Liver (tissue), 8 donors: ENCODE measurements at regions not wholly inside any gene's neighbourhood (a gene's known extent, or its start where the extent isn't known, plus 50 kb on each side); places are given as distances from the start of the nearest gene placed in this dataset.

Source experiments
- DNase-seq: peaks from one replicate; pipeline ENCODE4 v3.0.0-alpha.2; 2017; ENCODE audit warnings: low spot score
- H3K27ac ChIP-seq, 2 donors: one replicate each; pipeline ENCODE4 v1.7.0; 2013; ENCODE audit warnings: inconsistent platforms in 2 of 2, low read length in 2 of 2, control low read depth in 1 of 2, low read depth in 1 of 2, mild to moderate bottlenecking in 1 of 2
- H3K27me3 ChIP-seq, 4 donors: one replicate each; pipeline versions ENCODE4 v1.6.1 to v1.7.0; 2013; ENCODE audit warnings: low read length in 3 of 4, inconsistent platforms in 1 of 4, mild to moderate bottlenecking in 1 of 4, moderate library complexity in 1 of 4; ENCODE audit not compliant: control insufficient read depth in 4 of 4, insufficient read depth in 4 of 4
- H3K36me3 ChIP-seq, 4 donors: one replicate each; pipeline versions ENCODE4 v1.6.1 to v1.7.0; 2013; ENCODE audit warnings: low read length in 3 of 4, mild to moderate bottlenecking in 3 of 4, low read depth in 1 of 4, moderate library complexity in 1 of 4; ENCODE audit not compliant: control insufficient read depth in 4 of 4, insufficient read depth in 3 of 4
- H3K4me1 ChIP-seq, 4 donors: one replicate each; pipeline versions ENCODE4 v1.6.1 to v1.7.0; 2013; ENCODE audit warnings: low read length in 3 of 4, mild to moderate bottlenecking in 3 of 4, moderate library complexity in 1 of 4; ENCODE audit not compliant: control insufficient read depth in 4 of 4, insufficient read depth in 4 of 4
- H3K4me3 ChIP-seq, 3 donors: one replicate each; pipeline versions ENCODE4 v1.6.1 to v1.7.0; 2013; ENCODE audit warnings: low read length in 3 of 3, control low read depth in 1 of 3, low read depth in 1 of 3, mild to moderate bottlenecking in 1 of 3
- H3K9ac ChIP-seq, 2 donors: one replicate each; pipeline ENCODE4 v1.7.0; 2013; ENCODE audit warnings: low read length in 2 of 2, mild to moderate bottlenecking in 2 of 2, moderate library complexity in 2 of 2, control low read depth in 1 of 2, low read depth in 1 of 2
- H3K9me3 ChIP-seq, 4 donors: one replicate each; pipeline versions ENCODE4 v1.6.1 to v1.7.0; 2013; ENCODE audit warnings: low read length in 3 of 4; ENCODE audit not compliant: control insufficient read depth in 4 of 4
- ATF3 ChIP-seq: IDR thresholded peaks from 2 replicates; pipeline ENCODE4 v1.6.1; 2016; ENCODE audit warnings: antibody characterized with exemption
- EGR1 ChIP-seq, 2 donors: IDR thresholded peaks; 2 replicates each; pipeline ENCODE4 v1.6.1; 2016 to 2018; ENCODE audit warnings: antibody characterized with exemption in 2 of 2, low read depth in 2 of 2
- FOXA1 ChIP-seq: IDR thresholded peaks from 2 replicates; pipeline ENCODE4 v1.6.1; 2016; ENCODE audit warnings: antibody characterized with exemption
- FOXA2 ChIP-seq: IDR thresholded peaks from 2 replicates; pipeline ENCODE4 v1.6.1; 2016; ENCODE audit warnings: antibody characterized with exemption
- GABPA ChIP-seq, 2 donors: IDR thresholded peaks in 1 of 2; conservative IDR thresholded peaks in 1 of 2; 2 replicates each; pipeline ENCODE4 v1.6.1; 2016; ENCODE audit warnings: antibody characterized with exemption in 2 of 2, mild to moderate bottlenecking in 1 of 2, moderate library complexity in 1 of 2
- HNF4A ChIP-seq, 2 donors: conservative IDR thresholded peaks; 2 replicates each; pipeline ENCODE4 v1.6.1; 2016; ENCODE audit warnings: antibody characterized with exemption in 2 of 2, mild to moderate bottlenecking in 2 of 2
- HNF4G ChIP-seq: IDR thresholded peaks from 2 replicates; pipeline ENCODE4 v1.6.1; 2016; ENCODE audit warnings: antibody characterized with exemption
- JUND ChIP-seq, 2 donors: IDR thresholded peaks; 2 replicates each; pipeline ENCODE4 v1.6.1; 2016; ENCODE audit warnings: antibody characterized with exemption in 2 of 2
- NR2F2 ChIP-seq: IDR thresholded peaks from 2 replicates; pipeline ENCODE4 v1.6.1; 2016; ENCODE audit warnings: antibody characterized with exemption
- RAD21 ChIP-seq, 2 donors: IDR thresholded peaks; 2 replicates each; pipeline ENCODE4 v1.6.1; 2016; ENCODE audit warnings: antibody characterized with exemption in 2 of 2, mild to moderate bottlenecking in 2 of 2
- RXRA ChIP-seq, 2 donors: IDR thresholded peaks; 2 replicates each; pipeline ENCODE4 v1.6.1; 2017 to 2018; ENCODE audit warnings: antibody characterized with exemption in 2 of 2, mild to moderate bottlenecking in 1 of 2
- SP1 ChIP-seq: IDR thresholded peaks from 2 replicates; pipeline ENCODE4 v1.6.1; 2018; ENCODE audit warnings: antibody characterized with exemption, mild to moderate bottlenecking
- TAF1 ChIP-seq: conservative IDR thresholded peaks from 2 replicates; pipeline ENCODE4 v1.6.1; 2016; ENCODE audit warnings: antibody characterized with exemption, mild to moderate bottlenecking
- YY1 ChIP-seq: IDR thresholded peaks from 2 replicates; pipeline ENCODE4 v1.6.1; 2016; ENCODE audit warnings: antibody characterized with exemption, mild to moderate bottlenecking
- ZBTB33 ChIP-seq: IDR thresholded peaks from 2 replicates; pipeline ENCODE4 v1.6.1; 2016; ENCODE audit warnings: antibody characterized with exemption
- WGBS: extraction: QIAGEN DNeasy Blood & Tissue Kit; methylation state at CpG from one replicate; pipeline ENCODE4 v1.1.7; 2013; 5-methylcytosine and 5-hydroxymethylcytosine counted together
- TF ChIP-seq, protein P1 (sequence below): fragments of 150-350 bp; IDR thresholded peaks from 2 replicates; pipeline ENCODE4 v1.5.1; 2017; ENCODE audit warnings: improper control_type of control experiment, low read depth, low read length; ENCODE audit not compliant: missing input control
- TF ChIP-seq, protein P2 (sequence below): IDR thresholded peaks from 2 replicates; pipeline ENCODE4 v1.6.1; 2016; ENCODE audit warnings: antibody characterized with exemption, mild to moderate bottlenecking
- TF ChIP-seq, protein P3 (sequence below): IDR thresholded peaks from 2 replicates; pipeline ENCODE4 v1.6.1; 2016; ENCODE audit warnings: antibody characterized with exemption
- donor health status: healthy.
- donor health status: healthy.
- donor health status: healthy.
- donor health status: healthy.
- donor health status: healthy.

DNA sequence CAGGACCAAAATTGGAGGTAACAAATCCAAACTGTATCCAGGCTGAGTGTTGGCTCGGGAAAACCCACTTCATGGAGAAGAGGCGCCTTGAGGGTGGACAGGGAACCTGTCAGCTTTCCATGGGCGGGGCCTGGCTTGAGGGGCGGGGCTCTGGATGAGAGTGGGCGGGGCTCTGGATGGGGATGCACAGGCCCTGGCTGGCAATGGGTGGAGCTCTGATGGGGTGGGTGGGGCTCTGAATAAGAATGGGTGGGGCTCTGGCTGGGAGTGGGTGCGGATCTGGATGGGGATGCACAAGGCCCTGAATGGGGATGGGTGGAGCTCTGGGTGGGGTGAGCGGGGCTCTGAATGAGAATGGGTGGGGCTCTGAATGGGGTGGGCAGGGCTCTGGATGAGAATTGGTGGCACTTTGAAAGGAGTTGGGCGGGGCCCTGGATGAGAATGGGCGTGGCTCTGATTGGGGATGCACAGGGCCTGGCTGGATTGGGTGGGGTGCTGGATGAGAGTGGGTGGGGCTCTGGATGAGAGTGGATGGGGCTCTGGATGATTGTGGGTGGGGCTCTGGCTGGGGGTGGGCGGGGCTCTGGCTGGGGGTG, 96.6 kb upstream of the NPTX2 start:
- no peak for DNase-seq
- H3K27me3 ChIP-seq, result no peaks in the 10 kb centered on the region
- H3K4me1 ChIP-seq, result no peaks in the 10 kb centered on the region
- H3K36me3 ChIP-seq, result no peaks in the 10 kb centered on the region
- 79% methylated on average over 10 of the region's 10 CpGs for WGBS
- H3K27ac ChIP-seq, result no peak overlapping the region
- TF ChIP-seq YY1 (no peak), SP1 (no peak), ZBTB33 (no peak), RAD21 (IDR thresholded peaks at IDR 0.05) (no peak), HNF4A (conservative IDR thresholded peaks at IDR 0.05) (no peak), HNF4G (no peak), NR2F2 (no peak), ATF3 (no peak), FOXA2 (no peak), RXRA (IDR thresholded peaks at IDR 0.05) (no peak), GABPA (IDR thresholded peaks at IDR 0.05 in 1 of 2, conservative IDR thresholded peaks at IDR 0.05 in 1 of 2) (no peak), TAF1 (no peak), FOXA1 (no peak), EGR1 (IDR thresholded peaks at IDR 0.05; ENCODE audit: low read depth in 2 of 2) (no peak), JUND (IDR thresholded peaks at IDR 0.05) (no peak)
- TF ChIP-seq, protein P1, sequence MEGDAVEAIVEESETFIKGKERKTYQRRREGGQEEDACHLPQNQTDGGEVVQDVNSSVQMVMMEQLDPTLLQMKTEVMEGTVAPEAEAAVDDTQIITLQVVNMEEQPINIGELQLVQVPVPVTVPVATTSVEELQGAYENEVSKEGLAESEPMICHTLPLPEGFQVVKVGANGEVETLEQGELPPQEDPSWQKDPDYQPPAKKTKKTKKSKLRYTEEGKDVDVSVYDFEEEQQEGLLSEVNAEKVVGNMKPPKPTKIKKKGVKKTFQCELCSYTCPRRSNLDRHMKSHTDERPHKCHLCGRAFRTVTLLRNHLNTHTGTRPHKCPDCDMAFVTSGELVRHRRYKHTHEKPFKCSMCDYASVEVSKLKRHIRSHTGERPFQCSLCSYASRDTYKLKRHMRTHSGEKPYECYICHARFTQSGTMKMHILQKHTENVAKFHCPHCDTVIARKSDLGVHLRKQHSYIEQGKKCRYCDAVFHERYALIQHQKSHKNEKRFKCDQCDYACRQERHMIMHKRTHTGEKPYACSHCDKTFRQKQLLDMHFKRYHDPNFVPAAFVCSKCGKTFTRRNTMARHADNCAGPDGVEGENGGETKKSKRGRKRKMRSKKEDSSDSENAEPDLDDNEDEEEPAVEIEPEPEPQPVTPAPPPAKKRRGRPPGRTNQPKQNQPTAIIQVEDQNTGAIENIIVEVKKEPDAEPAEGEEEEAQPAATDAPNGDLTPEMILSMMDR, result no peak
- TF ChIP-seq, protein P2, sequence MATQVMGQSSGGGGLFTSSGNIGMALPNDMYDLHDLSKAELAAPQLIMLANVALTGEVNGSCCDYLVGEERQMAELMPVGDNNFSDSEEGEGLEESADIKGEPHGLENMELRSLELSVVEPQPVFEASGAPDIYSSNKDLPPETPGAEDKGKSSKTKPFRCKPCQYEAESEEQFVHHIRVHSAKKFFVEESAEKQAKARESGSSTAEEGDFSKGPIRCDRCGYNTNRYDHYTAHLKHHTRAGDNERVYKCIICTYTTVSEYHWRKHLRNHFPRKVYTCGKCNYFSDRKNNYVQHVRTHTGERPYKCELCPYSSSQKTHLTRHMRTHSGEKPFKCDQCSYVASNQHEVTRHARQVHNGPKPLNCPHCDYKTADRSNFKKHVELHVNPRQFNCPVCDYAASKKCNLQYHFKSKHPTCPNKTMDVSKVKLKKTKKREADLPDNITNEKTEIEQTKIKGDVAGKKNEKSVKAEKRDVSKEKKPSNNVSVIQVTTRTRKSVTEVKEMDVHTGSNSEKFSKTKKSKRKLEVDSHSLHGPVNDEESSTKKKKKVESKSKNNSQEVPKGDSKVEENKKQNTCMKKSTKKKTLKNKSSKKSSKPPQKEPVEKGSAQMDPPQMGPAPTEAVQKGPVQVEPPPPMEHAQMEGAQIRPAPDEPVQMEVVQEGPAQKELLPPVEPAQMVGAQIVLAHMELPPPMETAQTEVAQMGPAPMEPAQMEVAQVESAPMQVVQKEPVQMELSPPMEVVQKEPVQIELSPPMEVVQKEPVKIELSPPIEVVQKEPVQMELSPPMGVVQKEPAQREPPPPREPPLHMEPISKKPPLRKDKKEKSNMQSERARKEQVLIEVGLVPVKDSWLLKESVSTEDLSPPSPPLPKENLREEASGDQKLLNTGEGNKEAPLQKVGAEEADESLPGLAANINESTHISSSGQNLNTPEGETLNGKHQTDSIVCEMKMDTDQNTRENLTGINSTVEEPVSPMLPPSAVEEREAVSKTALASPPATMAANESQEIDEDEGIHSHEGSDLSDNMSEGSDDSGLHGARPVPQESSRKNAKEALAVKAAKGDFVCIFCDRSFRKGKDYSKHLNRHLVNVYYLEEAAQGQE, result no peak
- TF ChIP-seq, protein P3, sequence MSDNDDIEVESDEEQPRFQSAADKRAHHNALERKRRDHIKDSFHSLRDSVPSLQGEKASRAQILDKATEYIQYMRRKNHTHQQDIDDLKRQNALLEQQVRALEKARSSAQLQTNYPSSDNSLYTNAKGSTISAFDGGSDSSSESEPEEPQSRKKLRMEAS, result no peak
- H3K4me3 ChIP-seq, result no peak overlapping the region
- peaks cover 0 to 2% (median 0%) of the 10 kb centered on the region in 4 donors for H3K9me3 ChIP-seq
- no peak overlapping the region for H3K9ac ChIP-seq
